DOHH2 (cell line): ENCODE measurements at regions not wholly inside any gene's neighbourhood (a gene's known extent, or its start where the extent isn't known, plus 50 kb on each side); places are given as distances from the start of the nearest gene placed in this dataset.
A peak's percentile ranks its signal among the peaks of the same experiment; 100 is the strongest.

Experiments
- H3F3A ChIP-seq: fragments of 200-600 bp; sonication (generic), shearing (Covaris generic); 2 replicates; pipeline ENCODE4 v1.6.0; 2016; ENCODE audit warnings: antibody characterized with exemption, mild to moderate bottlenecking; ENCODE audit not compliant: control insufficient read depth, insufficient read depth
- H3K27ac ChIP-seq: fragments of 200-600 bp; sonication (generic); 2 replicates; pipeline ENCODE4 v1.5.1; 2014; ENCODE audit warnings: low read depth, mild to moderate bottlenecking, low read length, moderate library complexity
- H3K27me3 ChIP-seq: fragments of 200-600 bp; sonication (generic); 2 replicates; pipeline ENCODE4 v1.6.1; 2014; ENCODE audit warnings: mild to moderate bottlenecking, low read length, mixed read lengths; ENCODE audit not compliant: control insufficient read depth
- H3K36me3 ChIP-seq: fragments of 200-600 bp; sonication (generic); 2 replicates; pipeline ENCODE4 v1.6.1; 2014; ENCODE audit warnings: mild to moderate bottlenecking, low read length, moderate library complexity, mixed read lengths; ENCODE audit not compliant: control insufficient read depth
- H3K4me1 ChIP-seq: fragments of 200-600 bp; sonication (generic); 2 replicates; pipeline ENCODE4 v1.6.1; 2014; ENCODE audit warnings: mild to moderate bottlenecking, low read length, mixed read lengths; ENCODE audit not compliant: control insufficient read depth
- H3K4me2 ChIP-seq: fragments of 200-600 bp; sonication (generic); 2 replicates; pipeline ENCODE4 v1.6.0; 2014; ENCODE audit warnings: mild to moderate bottlenecking, low read length, moderate library complexity
- H3K4me3 ChIP-seq: fragments of 200-600 bp; sonication (generic); 2 replicates; pipeline ENCODE4 v1.5.1; 2014; ENCODE audit warnings: mild to moderate bottlenecking, low read length, mixed read lengths
- H3K79me2 ChIP-seq: fragments of 200-600 bp; sonication (generic); 2 replicates; pipeline ENCODE4 v1.6.1; 2014; ENCODE audit warnings: mild to moderate bottlenecking, low read length, mixed read lengths; ENCODE audit not compliant: control insufficient read depth
- H3K9me2 ChIP-seq: fragments of 200-600 bp; sonication (generic); replicated peaks from 2 replicates; pipeline ENCODE4 v1.6.1; 2014; ENCODE audit warnings: mild to moderate bottlenecking, low read length, mixed read lengths; ENCODE audit not compliant: control insufficient read depth
- H3K9me3 ChIP-seq: fragments of 200-600 bp; sonication (generic); 2 replicates; pipeline ENCODE4 v1.6.1; 2014; ENCODE audit warnings: antibody characterized with exemption, low read length, mixed read lengths; ENCODE audit not compliant: control insufficient read depth, insufficient read depth
- H4K20me1 ChIP-seq: fragments of 200-600 bp; sonication (generic); 2 replicates; pipeline ENCODE4 v1.6.0; 2014; ENCODE audit warnings: low read depth, mild to moderate bottlenecking, antibody characterized with exemption, low read length, moderate library complexity; ENCODE audit not compliant: control insufficient read depth, insufficient read depth
- EZH2phosphoT487 ChIP-seq: fragments of 200-600 bp; sonication (generic); IDR thresholded peaks from 2 replicates; pipeline ENCODE4 v1.6.1; 2017; ENCODE audit warnings: borderline replicate concordance, mild to moderate bottlenecking, antibody characterized with exemption, low read length, moderate library complexity, mixed read lengths
- TF ChIP-seq, protein P1 (sequence below): fragments of 200-600 bp; sonication (generic); IDR thresholded peaks from one replicate; pipeline ENCODE4 v1.5.1; 2014; ENCODE audit warnings: antibody characterized with exemption, mild to moderate bottlenecking, low read depth, low read length; ENCODE audit not compliant: poor library complexity, severe bottlenecking

DNA sequence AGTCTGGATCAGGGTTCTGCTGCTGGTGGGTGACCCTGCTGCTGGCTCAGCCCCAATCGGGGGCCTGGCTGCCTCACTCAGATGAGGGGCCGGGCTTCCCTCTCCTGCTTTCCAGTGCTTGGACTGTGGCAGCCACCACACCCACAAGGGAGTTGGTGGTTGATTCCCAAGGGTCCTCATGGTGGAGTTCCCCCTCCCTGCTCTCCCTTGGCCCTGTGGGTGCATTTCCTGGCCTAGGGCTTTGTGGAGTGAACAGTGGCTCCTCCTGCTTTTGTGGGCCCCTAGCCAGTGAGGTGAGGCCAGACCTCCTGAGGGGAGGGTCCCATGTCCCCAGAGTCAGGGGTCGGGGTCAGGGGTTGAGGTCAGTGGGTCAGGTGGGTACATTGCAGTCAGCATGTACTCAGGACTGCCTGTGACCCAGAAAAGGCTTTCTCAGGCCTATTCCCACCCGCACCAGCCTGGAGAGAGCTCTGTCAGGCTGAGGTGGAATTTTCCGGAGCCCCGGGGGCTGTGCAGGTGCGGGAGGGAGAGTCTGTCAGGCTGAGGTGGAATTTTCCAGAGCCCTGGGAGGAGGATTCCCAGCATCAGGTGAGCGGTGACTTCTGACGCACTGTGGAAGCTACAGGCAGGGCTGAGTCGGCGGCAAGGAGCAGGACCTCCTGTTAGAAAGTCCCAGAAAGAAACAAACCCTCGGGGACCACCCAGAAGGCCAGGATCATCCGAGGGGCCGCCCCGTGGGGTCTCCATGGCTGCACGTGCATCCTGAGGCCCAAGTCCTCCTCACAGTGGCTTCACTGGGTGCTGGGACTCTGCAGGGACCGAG, 94.4 kb upstream of the INSIG1 start:
- Histone ChIP-seq H3K9me2 (no peaks in the 10 kb centered on the region), H3K4me2 (no peak overlapping the region), H3F3A (peaks cover 3% of the 10 kb centered on the region), H3K9me3 (peaks cover 7% of the 10 kb centered on the region; the same call in 1 of the 2 replicates), H3K27me3 (no peaks in the 10 kb centered on the region), H3K27ac (no peak overlapping the region), H3K4me1 (peaks cover 50% of the 10 kb centered on the region), H3K36me3 (peaks cover 9% of the 10 kb centered on the region), H4K20me1 (no peaks in the 10 kb centered on the region), H3K4me3 (no peak overlapping the region), H3K79me2 (no peaks in the 10 kb centered on the region)
- TF ChIP-seq EZH2phosphoT487: no peak
- TF ChIP-seq, protein P1, sequence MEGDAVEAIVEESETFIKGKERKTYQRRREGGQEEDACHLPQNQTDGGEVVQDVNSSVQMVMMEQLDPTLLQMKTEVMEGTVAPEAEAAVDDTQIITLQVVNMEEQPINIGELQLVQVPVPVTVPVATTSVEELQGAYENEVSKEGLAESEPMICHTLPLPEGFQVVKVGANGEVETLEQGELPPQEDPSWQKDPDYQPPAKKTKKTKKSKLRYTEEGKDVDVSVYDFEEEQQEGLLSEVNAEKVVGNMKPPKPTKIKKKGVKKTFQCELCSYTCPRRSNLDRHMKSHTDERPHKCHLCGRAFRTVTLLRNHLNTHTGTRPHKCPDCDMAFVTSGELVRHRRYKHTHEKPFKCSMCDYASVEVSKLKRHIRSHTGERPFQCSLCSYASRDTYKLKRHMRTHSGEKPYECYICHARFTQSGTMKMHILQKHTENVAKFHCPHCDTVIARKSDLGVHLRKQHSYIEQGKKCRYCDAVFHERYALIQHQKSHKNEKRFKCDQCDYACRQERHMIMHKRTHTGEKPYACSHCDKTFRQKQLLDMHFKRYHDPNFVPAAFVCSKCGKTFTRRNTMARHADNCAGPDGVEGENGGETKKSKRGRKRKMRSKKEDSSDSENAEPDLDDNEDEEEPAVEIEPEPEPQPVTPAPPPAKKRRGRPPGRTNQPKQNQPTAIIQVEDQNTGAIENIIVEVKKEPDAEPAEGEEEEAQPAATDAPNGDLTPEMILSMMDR: no peak

DNA sequence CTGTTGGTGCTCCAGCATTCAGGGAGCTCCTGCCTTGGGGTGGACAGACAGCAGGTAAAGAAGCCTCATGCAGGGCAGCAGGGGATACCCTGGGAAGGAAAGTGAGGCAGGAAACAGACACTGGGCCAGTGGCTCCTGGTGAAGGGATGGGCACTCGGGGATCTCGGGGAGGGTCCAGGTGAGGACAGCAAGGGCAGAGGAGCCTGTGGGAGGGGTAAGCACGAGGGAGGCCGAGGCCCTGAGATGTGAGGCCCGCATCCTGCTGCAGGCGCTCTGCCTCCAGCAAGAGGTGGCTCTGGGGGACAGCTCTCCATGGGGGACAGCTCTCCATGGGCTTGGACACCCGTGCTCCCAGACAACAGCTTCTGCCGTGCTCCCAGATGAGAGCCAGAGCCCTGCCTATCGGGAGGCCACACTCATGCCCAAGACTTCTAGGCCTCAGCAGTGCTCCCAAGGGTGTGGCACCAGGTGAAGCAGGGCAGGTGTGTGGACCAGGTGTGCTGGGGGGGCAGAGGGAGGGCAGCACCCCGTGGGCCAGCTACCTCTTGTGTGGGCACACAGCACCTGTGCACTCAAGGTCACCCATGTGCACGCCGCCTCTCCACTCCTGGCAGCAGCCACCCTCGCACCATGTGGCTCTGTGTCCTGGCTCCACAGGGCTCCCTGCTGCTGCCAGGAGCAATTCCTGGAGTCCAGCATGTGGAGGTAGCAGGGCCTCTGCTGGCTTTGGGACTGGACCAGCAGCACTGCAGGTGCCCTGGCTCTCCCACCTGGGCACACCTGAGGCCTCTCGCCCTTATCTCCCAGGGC, 93.6 kb upstream of the INSIG1 start:
- peaks cover 50% of the 10 kb centered on the region for H3K4me1 ChIP-seq
- no peaks in the 10 kb centered on the region for H3K27me3 ChIP-seq
- peaks cover 3% of the 10 kb centered on the region for H3F3A ChIP-seq
- no peak overlapping the region; the same call in 1 of the 2 replicates for H3K4me2 ChIP-seq
- no peak overlapping the region for H3K27ac ChIP-seq
- H3K9me3 ChIP-seq: peaks cover 7% of the 10 kb centered on the region; the same call in 1 of the 2 replicates
- no peaks in the 10 kb centered on the region for H3K9me2 ChIP-seq
- H3K79me2 ChIP-seq: no peaks in the 10 kb centered on the region
- no peaks in the 10 kb centered on the region for H4K20me1 ChIP-seq
- no peak overlapping the region; the same call in 1 of the 2 replicates for H3K4me3 ChIP-seq
- H3K36me3 ChIP-seq: peaks cover 9% of the 10 kb centered on the region
- TF ChIP-seq, protein P1: no peak
- no peak for TF ChIP-seq EZH2phosphoT487

DNA sequence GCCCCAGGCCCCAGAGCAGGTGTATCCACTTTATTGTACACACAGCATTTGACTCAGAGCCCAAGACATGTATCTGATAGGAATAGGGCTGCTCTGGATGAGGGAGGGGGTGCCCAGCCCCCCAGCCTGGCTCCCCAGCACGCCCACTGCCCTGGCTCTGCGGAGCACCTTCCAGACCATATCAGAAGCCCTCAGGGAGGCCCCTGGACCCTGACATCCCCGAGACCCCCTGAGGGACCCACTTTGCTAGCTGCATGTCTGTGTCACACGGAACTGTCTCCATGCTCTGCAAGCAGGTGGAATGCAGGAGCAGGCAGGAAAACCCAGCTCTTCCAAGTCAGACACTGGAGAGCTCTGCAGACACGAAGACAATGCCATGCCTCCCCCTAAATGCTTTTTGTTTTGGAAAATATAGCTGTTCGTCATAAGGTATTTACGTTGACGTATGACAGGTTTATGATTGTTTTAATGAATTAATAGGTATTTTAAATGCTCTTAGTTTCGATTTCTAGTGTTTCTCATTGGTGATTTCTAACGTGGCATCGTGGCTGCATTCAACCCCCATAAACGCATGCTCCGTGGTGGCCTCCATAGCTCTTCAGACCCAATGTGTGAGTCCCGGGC, 92.8 kb upstream of the INSIG1 start:
- peaks cover 3% of the 10 kb centered on the region for H3F3A ChIP-seq
- peaks cover 9% of the 10 kb centered on the region for H3K36me3 ChIP-seq
- H3K4me2 ChIP-seq: peak overlapping the region; percentile 96
- H3K27ac ChIP-seq: peak overlapping the region; percentile 97
- H4K20me1 ChIP-seq: no peaks in the 10 kb centered on the region
- peaks cover 7% of the 10 kb centered on the region; the same call in 1 of the 2 replicates for H3K9me3 ChIP-seq
- H3K4me1 ChIP-seq: peaks cover 51% of the 10 kb centered on the region
- H3K79me2 ChIP-seq: no peaks in the 10 kb centered on the region
- H3K27me3 ChIP-seq: no peaks in the 10 kb centered on the region
- H3K9me2 ChIP-seq: no peaks in the 10 kb centered on the region
- peak overlapping the region; percentile 92 for H3K4me3 ChIP-seq
- TF ChIP-seq EZH2phosphoT487: no peak
- TF ChIP-seq, protein P1: no peak
